HK-2 (cell line): ENCODE measurements at regions not wholly inside any gene's neighbourhood (a gene's known extent, or its start where the extent isn't known, plus 50 kb on each side); places are given as distances from the start of the nearest gene placed in this dataset.

ENCODE experiments used
- DNase-seq: peaks from one replicate; pipeline ENCODE4 v3.0.0-alpha.2; 2018; ENCODE audit not compliant: unreplicated experiment

DNA sequence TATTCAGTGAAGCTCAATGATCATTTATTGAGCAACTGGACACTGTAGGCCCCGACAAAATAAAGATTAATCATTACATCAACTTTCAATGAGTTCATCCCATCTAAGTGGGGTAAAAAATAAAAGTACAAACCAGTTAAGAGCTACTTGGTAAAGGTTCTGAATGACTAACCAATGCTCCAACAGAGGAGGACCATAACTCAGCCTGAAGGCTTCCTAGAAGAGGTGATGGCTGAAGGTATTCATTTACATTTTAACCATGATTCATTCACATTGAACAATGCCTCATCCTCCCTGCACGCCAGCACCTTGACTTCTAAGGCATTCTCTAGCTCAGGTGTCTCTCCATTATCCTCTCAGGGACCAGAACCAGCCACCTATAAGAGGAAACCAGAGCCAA, 201.4 kb downstream of the ZNF462 start:
- no peak for DNase-seq

DNA sequence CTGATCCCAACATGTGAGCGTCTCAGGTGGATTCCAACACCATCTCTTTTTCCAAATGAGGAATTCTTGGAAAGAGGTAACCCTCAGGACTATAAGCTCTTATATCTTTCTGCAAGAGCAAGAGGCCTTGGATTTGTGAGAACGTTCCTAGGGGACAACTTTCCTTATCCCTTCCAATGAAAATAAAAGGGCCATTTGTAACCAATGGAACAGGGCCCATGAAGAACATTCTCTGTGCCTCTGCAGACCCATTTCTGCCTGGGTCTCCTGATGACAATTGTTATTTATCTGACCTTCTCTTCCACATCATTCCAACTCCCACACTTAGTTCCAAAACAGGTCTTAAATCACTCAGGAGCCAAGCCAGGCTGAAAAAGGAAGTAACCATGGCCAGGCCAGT, 202.6 kb downstream of the ZNF462 start:
- no peak for DNase-seq

DNA sequence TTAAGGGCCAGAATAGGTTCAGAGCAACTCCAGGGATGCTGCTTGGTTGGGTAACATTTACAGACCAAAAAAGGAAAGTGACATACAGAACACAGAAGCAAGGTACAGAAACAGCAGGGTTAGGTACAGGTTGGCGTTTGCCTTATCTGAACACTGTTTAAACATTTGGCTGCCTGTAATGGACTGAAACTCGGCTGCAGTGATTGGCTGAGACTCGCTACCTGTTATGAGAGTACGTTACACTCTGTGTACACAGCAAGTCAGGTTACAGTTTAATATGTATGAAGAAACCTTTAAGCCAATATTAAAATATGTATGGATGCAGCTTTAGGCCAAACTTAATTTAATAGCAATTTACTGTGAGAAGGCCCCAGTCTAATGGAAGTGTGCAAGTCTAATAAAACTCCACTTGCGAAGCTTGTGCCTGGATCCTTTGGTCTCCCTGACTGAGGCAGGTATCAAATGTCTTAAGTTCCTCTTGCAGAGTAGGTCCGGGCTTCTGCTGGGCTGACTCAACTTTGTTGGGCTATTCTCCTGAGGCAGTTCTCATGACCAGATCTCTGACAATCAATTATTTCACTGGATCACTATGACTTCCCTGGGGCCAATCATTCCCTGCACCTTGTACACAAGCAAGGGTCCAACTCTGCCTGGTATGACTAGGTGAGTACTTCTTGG, 204.9 kb downstream of the ZNF462 start:
- no peak for DNase-seq

DNA sequence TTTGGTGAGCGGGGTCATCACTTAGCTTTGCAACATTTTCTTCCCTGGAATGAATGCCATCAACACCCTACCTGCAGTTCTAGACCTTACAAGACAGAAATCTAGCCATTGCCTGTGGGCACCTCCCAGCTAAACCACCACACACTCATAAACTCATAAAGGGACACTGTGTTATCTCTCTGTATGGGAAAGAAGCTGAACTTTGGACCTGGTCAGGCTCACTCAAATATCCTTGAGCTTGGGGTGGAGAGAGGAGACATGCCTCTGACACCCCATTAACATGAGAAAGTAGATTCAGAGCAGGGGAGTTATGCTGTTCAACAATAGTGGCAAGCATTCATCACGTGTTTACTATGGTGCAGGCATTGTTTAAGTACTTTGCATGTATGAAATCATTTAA, 205.6 kb downstream of the ZNF462 start:
- no peak for DNase-seq

DNA sequence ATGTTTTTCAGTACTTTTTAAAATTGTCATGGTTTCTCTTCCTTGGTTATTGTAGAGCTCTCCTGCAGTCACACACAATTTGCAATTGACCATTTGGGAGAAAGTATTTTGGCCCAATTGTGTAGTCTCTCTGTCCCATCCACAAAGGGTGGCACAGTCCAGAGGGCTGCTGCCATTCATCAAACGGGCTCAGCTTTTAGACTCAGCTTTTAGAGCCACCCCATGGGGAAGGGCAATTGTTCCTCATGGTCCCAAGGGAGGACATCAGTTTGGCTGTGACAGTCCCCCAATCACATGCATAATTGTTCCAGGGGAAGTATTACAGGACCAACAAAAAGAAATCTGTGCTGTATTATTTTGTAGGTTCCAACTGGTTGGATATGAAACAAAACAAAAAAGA, 207.6 kb downstream of the ZNF462 start:
- no peak for DNase-seq

DNA sequence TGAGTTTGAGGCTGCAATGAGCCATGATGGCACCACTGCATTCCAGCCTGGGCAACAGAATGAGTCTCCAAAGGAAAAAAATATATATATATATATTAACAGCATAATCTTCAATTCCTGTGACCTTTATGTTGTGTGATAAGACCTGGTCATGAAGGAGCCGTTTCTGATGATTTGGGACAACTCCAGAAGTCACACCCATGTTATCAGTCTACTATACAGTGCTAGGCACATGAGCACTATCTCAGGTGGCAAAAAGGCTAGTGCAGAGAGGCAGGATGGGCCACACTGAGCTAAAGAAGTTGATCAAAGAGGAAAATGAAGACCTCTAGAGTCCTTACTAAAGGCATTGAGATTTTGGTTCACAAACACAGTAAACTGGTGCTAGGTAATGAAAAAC, 205.0 kb upstream of the RAD23B start:
- no peak for DNase-seq

DNA sequence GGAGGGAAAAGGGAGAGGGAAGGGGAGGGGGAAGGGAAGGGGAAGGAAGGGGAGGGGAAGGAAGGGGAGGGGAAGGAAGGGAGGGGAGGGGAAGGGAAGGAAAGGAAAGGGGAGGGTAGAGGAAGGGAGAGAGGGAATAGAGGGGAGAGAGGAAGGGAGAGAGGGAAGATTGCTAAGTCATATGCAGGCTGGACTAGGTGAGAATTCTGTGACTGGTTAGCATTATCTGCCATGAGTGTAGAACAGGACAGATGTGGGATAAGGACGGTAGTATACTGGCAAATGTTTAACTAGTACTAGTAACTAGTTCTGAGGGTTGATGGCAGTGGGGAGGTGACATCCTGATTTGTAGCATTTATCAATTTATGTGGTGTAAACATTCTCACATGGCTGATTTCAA, 203.5 kb upstream of the RAD23B start:
- no peak for DNase-seq

DNA sequence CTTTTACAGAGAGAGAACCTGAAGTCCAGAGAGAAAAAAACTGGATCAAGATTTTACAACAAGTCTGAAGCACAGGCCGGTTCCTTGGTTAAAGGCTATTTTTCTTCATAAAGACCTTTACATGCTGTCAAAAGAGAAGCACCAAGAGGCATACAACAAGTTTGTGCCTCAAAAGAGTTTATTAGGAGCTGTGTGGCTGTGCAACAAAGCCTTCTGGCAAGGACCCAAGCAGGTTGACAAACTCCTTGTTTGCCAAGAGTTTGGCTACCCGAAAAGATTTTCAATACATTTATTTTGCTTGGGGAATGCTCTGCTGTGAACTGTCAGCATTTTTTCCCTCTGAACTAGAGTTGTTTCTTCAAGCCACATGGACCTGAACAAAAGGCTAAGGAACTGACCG, 202.9 kb upstream of the RAD23B start:
- DNase-seq: no peak

DNA sequence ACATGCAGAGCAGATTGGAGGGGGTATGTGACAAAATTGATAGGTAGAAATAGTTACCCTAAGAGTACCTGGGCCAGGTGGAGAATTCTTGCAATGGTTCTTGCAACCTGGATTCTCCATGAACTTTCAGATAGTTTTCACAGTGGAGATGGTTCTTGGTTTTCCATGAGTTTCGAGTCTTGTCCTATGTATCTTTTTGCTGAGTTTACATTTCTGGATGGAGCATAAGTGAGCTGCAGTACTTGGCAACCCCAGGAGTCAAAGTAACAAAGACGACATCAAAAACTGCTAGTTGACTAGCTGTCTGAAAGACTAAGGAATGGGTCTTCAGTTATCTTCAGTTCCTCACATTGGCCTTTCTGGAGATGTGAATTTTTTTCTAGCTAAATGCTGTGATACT, 196.6 kb upstream of the RAD23B start:
- no peak for DNase-seq

DNA sequence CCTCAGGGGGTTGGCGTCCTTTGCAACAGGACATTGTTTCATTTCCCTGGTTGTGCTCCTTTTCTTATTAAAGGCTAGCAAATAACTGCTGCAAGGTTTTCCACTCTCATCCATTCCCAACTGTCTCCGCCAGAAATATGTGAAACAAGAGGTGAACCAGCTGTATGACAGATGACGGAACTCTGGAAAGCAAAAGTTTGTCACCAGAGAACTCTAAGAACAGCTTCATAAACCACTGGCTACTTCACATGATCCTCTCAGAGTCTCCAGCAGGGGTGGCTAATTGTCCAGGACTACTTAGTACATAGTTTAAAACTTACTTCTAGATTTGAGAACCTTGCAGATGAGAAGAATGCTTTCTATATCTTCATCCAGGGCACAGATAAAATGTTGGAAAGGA, 195.9 kb upstream of the RAD23B start:
- DNase-seq: no peak

DNA sequence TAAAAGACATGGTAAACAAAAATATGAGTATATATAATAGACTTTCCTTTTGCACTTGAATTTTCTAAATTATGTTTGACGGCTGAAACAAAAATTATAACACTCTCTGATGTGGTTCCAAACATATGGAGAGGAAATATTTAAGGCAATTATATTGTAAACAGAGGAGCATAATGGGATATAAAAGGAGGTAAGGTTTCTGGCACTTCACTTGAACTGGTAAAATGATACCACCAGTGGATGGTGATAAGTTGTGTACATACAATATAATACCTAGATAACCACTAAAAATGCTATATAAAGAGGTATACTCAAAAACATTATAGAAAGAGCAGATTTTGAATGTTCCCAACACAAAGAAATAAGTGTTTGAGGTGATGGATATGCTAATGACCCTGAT, 192.9 kb upstream of the RAD23B start:
- DNase-seq: no peak

DNA sequence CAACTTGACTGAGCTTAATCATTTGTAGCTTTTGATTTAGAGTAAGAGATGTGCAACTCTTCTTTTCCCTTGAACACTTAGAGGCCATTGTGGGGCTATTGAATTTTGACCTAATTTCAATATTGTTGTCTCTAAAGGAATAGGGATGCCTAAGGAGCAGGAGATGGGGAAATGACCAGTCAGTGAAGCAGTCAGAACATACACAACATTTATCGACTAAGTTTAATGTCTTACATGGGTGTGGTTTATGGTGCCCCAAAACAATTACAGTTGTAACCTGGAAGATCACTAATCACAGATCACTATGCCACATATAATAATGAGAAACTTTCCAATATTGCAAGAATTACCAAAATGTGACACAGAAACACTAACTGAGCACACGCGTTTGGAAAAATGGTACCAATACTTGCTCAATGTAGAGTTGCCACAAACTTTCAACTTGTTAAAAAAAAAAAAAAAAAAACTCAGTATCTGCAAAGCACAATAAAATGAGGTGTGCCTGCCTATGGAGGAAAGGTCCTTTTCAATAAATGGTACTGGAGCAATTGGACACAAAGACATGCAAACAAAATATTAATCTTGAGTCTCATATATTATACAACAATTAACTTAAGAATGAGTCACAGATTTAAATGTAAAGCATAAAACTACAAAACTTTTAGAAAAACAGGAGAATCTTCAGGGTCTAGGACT, 189.6 kb upstream of the RAD23B start:
- DNase-seq: no peak

DNA sequence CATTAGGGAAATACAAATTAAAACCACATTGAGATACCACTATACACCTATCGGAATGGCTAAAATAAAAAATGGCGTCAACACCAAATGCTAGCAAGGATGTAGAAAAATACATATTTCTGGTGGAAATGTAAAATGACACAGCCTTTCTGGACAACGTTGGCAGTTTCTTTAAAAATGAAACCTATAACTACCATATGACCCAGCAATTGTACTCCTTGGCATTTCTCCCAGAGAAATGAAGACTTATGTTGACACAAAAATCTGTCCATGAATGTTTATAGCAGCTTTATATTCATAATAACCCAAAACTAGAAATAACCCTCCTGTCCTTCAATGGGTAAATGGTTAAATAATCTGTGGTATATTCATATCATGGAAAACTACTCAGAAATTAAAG, 188.7 kb upstream of the RAD23B start:
- DNase-seq: no peak

DNA sequence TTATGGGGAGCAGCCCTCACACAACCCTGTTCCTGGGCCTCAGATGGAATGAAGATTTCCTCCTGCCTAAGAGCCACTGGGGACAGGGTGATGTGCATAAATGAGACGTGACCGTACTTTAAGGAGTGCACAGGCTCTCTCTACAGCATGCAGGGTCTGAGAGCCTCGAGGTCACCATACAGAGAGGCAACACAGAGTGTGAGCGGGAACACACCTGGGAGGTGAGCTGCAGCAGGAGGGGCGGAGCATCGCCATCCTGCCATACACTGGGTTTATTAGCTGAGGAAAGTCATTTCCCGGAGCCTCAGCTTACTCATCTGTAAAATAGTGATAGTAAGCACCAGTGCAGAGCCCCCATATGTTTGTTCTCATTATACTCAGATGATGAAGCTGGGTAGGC, 182.5 kb upstream of the RAD23B start:
- DNase-seq: no peak

DNA sequence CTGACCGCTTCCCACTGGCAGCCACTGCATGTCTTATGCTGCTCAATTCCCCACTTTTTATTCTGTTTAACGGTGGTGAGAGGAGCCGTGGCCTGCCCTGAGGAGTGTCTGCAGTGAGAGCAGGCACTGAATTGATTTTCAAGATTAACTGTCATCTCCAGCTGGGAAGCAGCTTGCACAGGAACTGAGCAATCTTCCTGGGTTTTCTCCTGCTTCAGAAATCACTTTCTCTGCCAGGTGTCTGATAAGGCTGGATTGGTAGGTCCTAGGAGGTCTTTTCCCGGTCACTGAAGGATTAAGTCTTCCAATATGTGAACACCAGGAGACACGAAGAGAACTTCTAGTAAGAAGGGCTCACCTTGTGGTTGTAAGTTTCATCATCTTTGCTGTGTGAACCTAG, 181.1 kb upstream of the RAD23B start:
- no peak for DNase-seq

DNA sequence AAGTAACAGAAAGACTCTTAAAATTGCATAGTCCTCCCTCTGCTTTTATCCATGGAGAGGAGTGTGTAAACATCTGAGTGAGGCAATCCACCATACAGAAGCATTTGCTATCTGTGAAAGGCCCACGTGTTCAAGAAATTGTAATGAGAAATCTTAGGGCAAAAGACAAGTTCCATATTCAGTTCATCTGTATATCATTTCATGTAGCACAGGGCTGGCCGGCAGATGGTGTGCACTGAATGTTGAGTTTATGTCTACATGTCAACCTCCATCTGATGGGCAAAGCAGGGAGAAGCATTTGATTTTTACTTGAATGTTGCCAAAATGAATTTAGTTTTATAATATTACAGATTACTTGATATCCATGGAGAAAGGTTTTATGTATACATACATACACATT, 179.5 kb upstream of the RAD23B start:
- no peak for DNase-seq

DNA sequence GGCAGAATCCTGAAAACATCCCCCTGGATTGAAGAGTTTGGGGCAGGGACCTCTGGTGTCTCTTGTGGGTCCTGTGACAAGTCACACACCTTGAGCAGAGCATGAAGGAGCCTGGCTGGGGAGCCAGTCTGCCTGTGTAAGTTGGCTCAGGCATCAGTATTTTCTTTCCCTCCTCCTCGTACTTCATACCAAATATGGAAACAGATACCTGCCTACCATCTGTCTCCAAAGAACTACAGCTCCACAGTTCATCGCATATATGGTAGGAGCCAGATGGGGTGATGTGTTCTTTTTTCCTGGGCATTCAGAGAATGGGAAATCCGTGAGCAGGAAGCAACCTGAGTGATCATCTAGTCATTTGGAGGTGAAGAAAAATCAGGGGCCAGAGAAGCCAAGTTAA, 177.3 kb upstream of the RAD23B start:
- DNase-seq: no peak

DNA sequence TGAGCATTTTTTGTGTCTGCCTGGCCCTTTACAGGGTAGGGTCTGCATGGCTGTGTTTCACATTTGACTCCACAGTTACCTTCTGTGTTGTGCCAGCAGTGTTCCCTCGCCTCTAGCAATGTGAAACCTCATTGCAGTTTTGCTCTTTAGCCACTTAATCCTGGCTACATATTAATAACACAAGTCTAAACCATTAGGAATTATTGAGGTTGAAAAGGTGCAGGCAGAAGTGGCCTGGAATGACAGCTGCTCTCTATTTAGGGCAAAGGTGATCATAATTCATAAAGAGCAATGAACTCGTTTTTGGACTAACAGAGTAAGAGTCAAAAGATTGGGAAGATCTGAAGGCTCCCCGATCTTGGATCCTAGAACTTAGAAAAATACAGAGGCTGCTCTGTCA, 176.7 kb upstream of the RAD23B start:
- DNase-seq: no peak

DNA sequence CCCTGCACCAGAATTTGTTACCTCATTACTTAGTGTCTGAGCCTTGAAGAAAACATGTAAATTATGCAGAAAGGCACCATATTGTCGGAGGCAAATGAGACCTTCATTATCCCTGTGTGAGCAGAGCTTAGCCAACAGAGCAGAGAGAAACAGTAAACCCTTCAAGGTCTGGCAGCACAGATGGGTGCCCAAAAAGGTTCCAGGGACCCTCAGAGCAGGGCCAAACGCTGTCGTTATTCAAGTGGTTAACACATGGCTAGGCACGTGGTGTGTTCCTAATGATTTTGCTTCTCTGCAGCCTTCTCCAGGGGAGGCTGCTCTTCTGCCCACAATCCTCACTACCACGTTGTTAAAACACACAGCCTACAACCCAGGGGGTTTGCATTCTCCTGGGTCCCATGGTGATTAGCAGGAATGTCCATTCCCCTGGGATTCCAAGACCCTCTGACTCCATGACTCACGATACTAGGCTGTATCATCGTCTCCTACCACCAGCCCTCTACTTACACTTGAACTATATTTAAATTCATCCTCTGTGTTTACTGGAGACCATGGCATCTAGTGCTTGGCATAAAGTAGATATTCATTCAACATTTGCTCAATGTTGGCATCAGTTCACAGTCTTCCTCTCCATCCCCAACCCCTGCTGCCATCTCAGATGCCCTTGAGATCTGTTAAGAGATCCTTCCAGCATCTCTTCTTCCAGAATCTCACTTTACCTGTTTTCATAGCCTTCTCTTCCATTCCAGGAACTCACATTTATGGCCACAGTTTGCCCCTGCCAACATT, 174.5 kb upstream of the RAD23B start:
- DNase-seq: no peak

DNA sequence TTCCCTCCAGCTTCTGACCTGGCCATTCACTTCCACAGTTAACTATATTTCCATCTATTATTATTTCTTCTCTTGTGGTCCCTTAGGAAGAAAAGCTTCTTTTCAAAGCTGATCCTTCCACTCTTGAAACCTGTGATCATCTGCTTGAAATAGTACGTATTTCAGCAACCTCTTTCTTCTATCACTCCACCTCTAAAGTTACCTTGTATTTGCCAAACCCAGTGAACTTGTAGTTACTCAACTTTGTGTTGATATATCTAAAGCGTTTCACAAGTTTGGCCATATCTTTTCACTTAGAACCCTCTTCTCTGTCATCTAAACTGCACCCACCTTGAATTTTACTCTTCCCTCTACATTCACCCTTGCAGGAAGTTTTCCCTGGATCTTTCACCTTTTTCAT, 173.8 kb upstream of the RAD23B start:
- no peak for DNase-seq

DNA sequence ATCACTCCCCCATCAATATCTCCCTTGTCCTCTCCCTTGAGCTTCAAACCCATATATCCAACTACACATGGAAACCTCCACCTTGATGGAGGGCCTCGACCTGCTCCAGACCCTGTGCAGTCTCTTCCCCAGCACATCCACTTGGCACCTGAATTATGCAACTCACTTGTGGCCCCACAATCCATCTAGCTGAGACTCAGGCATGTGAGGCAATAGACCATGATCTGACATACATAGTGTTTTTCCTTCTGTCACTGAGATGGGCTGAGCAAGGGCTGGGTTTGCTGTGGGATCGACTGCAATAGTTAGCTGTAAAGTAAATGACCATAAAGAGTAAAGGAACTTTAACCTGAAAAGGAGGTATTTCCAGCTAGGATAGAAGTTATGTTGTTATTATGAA, 172.9 kb upstream of the RAD23B start:
- no peak for DNase-seq

DNA sequence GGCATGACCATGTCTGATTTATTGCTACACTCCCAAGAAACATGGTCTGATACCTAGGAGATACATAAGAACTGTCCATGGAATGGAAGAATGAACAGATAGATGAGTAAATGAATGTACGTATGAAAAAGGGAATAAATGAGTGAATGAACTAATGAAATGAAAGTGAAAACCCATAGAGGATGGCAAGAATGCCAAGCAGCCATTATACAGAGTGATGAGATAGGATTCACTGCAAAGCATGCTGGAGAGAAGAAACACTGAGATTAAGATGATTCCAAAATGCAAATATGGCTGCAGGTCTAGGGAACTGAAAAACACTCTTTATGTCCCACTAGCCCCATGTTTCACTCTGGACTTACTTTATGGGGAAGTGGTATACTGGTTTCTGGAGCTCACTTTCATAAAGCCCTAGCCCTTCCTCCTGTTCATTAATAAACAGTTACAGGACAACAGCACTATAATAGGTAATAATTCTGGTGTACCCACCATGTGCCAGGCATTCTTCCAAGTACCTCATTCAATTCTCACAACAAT, 170.3 kb upstream of the RAD23B start:
- no peak for DNase-seq
